ENCODE measurements at regions not wholly inside any gene's neighbourhood (a gene's known extent, or its start where the extent isn't known, plus 50 kb on each side); places are given as distances from the start of the nearest gene placed in this dataset.

GRCh38 chr6:165013701-165014100 is 295.7 kb downstream of the C6orf118 start:
- Histone ChIP-seq H3K36me3 (ENCODE audit: control insufficient read depth, insufficient read depth, low read length) (no peaks in the 10 kb centered on the region), H3K4me3 (ENCODE audit: extremely low read depth, insufficient read depth, low read length, poor library complexity, severe bottlenecking) (no peak overlapping the region), H3K27ac (ENCODE audit: low read depth, low read length, severe bottlenecking) (peak overlapping the region; percentile 0), H3K4me1 (ENCODE audit: control insufficient read depth, insufficient read depth, low read length, poor library complexity, severe bottlenecking) (peaks cover 37% of the 10 kb centered on the region), H3K9me3 (ENCODE audit: control insufficient read depth, low read length) (no peaks in the 10 kb centered on the region)
- WGBS, 2 experiments (ENCODE audit: insufficient coverage in 2 of 2): 75% methylated on average over 2 of the region's 3 CpGs; no CpG with 5 or more reads in 1 of the 2 experiments

- Histone ChIP-seq H3K4me1 (ENCODE audit: control insufficient read depth, insufficient read depth, low read length, poor library complexity, severe bottlenecking) (peaks cover 37% of the 10 kb centered on the region), H3K36me3 (ENCODE audit: control insufficient read depth, insufficient read depth, low read length) (no peaks in the 10 kb centered on the region), H3K27ac (ENCODE audit: low read depth, low read length, severe bottlenecking) (peak overlapping the region; percentile 96), H3K4me3 (ENCODE audit: extremely low read depth, insufficient read depth, low read length, poor library complexity, severe bottlenecking) (no peak overlapping the region), H3K9me3 (ENCODE audit: control insufficient read depth, low read length) (no peaks in the 10 kb centered on the region)
- 85 to 93% methylated on average over 4 of the region's 4 CpGs for WGBS, 2 experiments (ENCODE audit: insufficient coverage in 2 of 2)
Measured at GRCh38 chr6:165012183-165012582, 297.2 kb downstream of the C6orf118 start.

GRCh38 chr6:165010556-165011535 is 298.6 kb downstream of the C6orf118 start:
- 78 to 79% methylated on average over 4 of the region's 5 CpGs for WGBS, 2 experiments (ENCODE audit: insufficient coverage in 2 of 2)
- H3K4me3 ChIP-seq (ENCODE audit: extremely low read depth, insufficient read depth, low read length, poor library complexity, severe bottlenecking): no peak overlapping the region
- peaks cover 37% of the 10 kb centered on the region for H3K4me1 ChIP-seq (ENCODE audit: control insufficient read depth, insufficient read depth, low read length, poor library complexity, severe bottlenecking)
- no peaks in the 10 kb centered on the region for H3K9me3 ChIP-seq (ENCODE audit: control insufficient read depth, low read length)
- peak overlapping the region; percentile 96 for H3K27ac ChIP-seq (ENCODE audit: low read depth, low read length, severe bottlenecking)
- H3K36me3 ChIP-seq (ENCODE audit: control insufficient read depth, insufficient read depth, low read length): no peaks in the 10 kb centered on the region

GRCh38 chr6:165008971-165009370 is 300.4 kb downstream of the C6orf118 start:
- H3K36me3 ChIP-seq (ENCODE audit: control insufficient read depth, insufficient read depth, low read length): no peaks in the 10 kb centered on the region
- H3K4me1 ChIP-seq (ENCODE audit: control insufficient read depth, insufficient read depth, low read length, poor library complexity, severe bottlenecking): peaks cover 33% of the 10 kb centered on the region
- H3K9me3 ChIP-seq (ENCODE audit: control insufficient read depth, low read length): no peaks in the 10 kb centered on the region
- H3K4me3 ChIP-seq (ENCODE audit: extremely low read depth, insufficient read depth, low read length, poor library complexity, severe bottlenecking): no peak overlapping the region
- no peak overlapping the region for H3K27ac ChIP-seq (ENCODE audit: low read depth, low read length, severe bottlenecking)
- WGBS, 2 experiments (ENCODE audit: insufficient coverage in 2 of 2): 89 to 100% methylated on average over 1 to 4 of the region's 4 CpGs

GRCh38 chr6:165002866-165003265 is 306.5 kb downstream of the C6orf118 start:
- no peaks in the 10 kb centered on the region for H3K36me3 ChIP-seq (ENCODE audit: control insufficient read depth, insufficient read depth, low read length)
- 80 to 85% methylated on average over 9 of the region's 11 CpGs for WGBS, 2 experiments (ENCODE audit: insufficient coverage in 2 of 2)
- H3K4me3 ChIP-seq (ENCODE audit: extremely low read depth, insufficient read depth, low read length, poor library complexity, severe bottlenecking): no peak overlapping the region
- no peaks in the 10 kb centered on the region for H3K4me1 ChIP-seq (ENCODE audit: control insufficient read depth, insufficient read depth, low read length, poor library complexity, severe bottlenecking)
- H3K9me3 ChIP-seq (ENCODE audit: control insufficient read depth, low read length): no peaks in the 10 kb centered on the region
- H3K27ac ChIP-seq (ENCODE audit: low read depth, low read length, severe bottlenecking): no peak overlapping the region

- WGBS, 2 experiments (ENCODE audit: insufficient coverage in 2 of 2): 83 to 100% methylated on average over 1 to 3 of the region's 4 CpGs
- Histone ChIP-seq H3K36me3 (ENCODE audit: control insufficient read depth, insufficient read depth, low read length) (no peaks in the 10 kb centered on the region), H3K4me1 (ENCODE audit: control insufficient read depth, insufficient read depth, low read length, poor library complexity, severe bottlenecking) (no peaks in the 10 kb centered on the region), H3K4me3 (ENCODE audit: extremely low read depth, insufficient read depth, low read length, poor library complexity, severe bottlenecking) (no peak overlapping the region), H3K9me3 (ENCODE audit: control insufficient read depth, low read length) (no peaks in the 10 kb centered on the region), H3K27ac (ENCODE audit: low read depth, low read length, severe bottlenecking) (no peak overlapping the region)
Measured at GRCh38 chr6:165002358-165002757, 307.0 kb downstream of the C6orf118 start.

- WGBS, 2 experiments (ENCODE audit: insufficient coverage in 2 of 2): 93 to 95% methylated on average over 26 of the region's 33 CpGs
- no peaks in the 10 kb centered on the region for H3K36me3 ChIP-seq (ENCODE audit: control insufficient read depth, insufficient read depth, low read length)
- no peaks in the 10 kb centered on the region for H3K4me1 ChIP-seq (ENCODE audit: control insufficient read depth, insufficient read depth, low read length, poor library complexity, severe bottlenecking)
Measured at GRCh38 chr6:165001502-165002157, 307.8 kb downstream of the C6orf118 start.

GRCh38 chr6:164998297-164998696 is 311.1 kb downstream of the C6orf118 start:
- 93 to 100% methylated on average over 3 to 5 of the region's 8 CpGs for WGBS, 2 experiments (ENCODE audit: insufficient coverage in 2 of 2)
- Histone ChIP-seq H3K4me3 (ENCODE audit: extremely low read depth, insufficient read depth, low read length, poor library complexity, severe bottlenecking) (no peak overlapping the region), H3K27ac (ENCODE audit: low read depth, low read length, severe bottlenecking) (no peak overlapping the region), H3K36me3 (ENCODE audit: control insufficient read depth, insufficient read depth, low read length) (no peaks in the 10 kb centered on the region), H3K9me3 (ENCODE audit: control insufficient read depth, low read length) (no peaks in the 10 kb centered on the region), H3K4me1 (ENCODE audit: control insufficient read depth, insufficient read depth, low read length, poor library complexity, severe bottlenecking) (no peaks in the 10 kb centered on the region)

More at GRCh38 chr6:165001502-165002157, 307.8 kb downstream of the C6orf118 start:
- H3K9me3 ChIP-seq (ENCODE audit: control insufficient read depth, low read length): no peaks in the 10 kb centered on the region
- H3K4me3 ChIP-seq (ENCODE audit: extremely low read depth, insufficient read depth, low read length, poor library complexity, severe bottlenecking): no peak overlapping the region
- H3K27ac ChIP-seq (ENCODE audit: low read depth, low read length, severe bottlenecking): no peak overlapping the region

GRCh38 chr6:164996838-164997237 is 312.6 kb downstream of the C6orf118 start:
- WGBS, 2 experiments (ENCODE audit: insufficient coverage in 2 of 2): 81 to 87% methylated on average over 5 to 6 of the region's 6 CpGs
- H3K9me3 ChIP-seq (ENCODE audit: control insufficient read depth, low read length): no peaks in the 10 kb centered on the region
- H3K36me3 ChIP-seq (ENCODE audit: control insufficient read depth, insufficient read depth, low read length): no peaks in the 10 kb centered on the region
- no peak overlapping the region for H3K4me3 ChIP-seq (ENCODE audit: extremely low read depth, insufficient read depth, low read length, poor library complexity, severe bottlenecking)
- H3K4me1 ChIP-seq (ENCODE audit: control insufficient read depth, insufficient read depth, low read length, poor library complexity, severe bottlenecking): no peaks in the 10 kb centered on the region
- no peak overlapping the region for H3K27ac ChIP-seq (ENCODE audit: low read depth, low read length, severe bottlenecking)

GRCh38 chr6:164991573-164991972 is 317.8 kb downstream of the C6orf118 start:
- Histone ChIP-seq H3K9me3 (ENCODE audit: control insufficient read depth, low read length) (no peaks in the 10 kb centered on the region), H3K4me1 (ENCODE audit: control insufficient read depth, insufficient read depth, low read length, poor library complexity, severe bottlenecking) (no peaks in the 10 kb centered on the region), H3K27ac (ENCODE audit: low read depth, low read length, severe bottlenecking) (no peak overlapping the region), H3K36me3 (ENCODE audit: control insufficient read depth, insufficient read depth, low read length) (no peaks in the 10 kb centered on the region), H3K4me3 (ENCODE audit: extremely low read depth, insufficient read depth, low read length, poor library complexity, severe bottlenecking) (no peak overlapping the region)
- WGBS, 2 experiments (ENCODE audit: insufficient coverage in 2 of 2): 75 to 100% methylated on average over 2 of the region's 2 CpGs

Measured in mesodermal cell (in vitro differentiated cells).